ENCODE measurements at regions not wholly inside any gene's neighbourhood (a gene's known extent, or its start where the extent isn't known, plus 50 kb on each side); places are given as distances from the start of the nearest gene placed in this dataset.

DNA sequence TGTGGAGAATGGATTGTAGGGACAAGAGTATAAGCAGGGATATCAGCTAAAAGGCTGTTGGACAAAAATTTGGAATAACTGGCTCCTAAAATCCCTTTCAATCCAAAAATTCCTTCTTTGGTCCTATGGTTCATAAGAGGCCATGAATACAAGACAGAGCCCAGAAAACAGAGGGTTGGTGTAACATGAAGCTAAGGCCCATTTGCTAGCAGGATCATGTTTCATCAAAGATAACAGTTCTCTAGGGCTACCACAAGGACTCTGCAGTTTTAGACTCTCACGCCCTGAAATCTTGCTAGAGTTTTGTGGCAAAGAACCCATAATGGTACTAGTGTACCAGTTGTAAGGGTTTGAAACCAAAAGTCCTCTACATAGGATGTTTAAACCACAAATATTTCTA is 327.8 kb upstream of the TBX18 start:
- no peak for TF ChIP-seq CTCF (IDR thresholded peaks at IDR 0.05; ENCODE audit: insufficient read depth in 1 of 2, low read depth in 1 of 2, low read length in 1 of 2, severe bottlenecking in 1 of 2, unreplicated experiment in 1 of 2)
- no peaks in the 10 kb centered on the region for H3K27me3 Mint-ChIP-seq (ENCODE audit: insufficient read depth, unreplicated experiment)
- Histone ChIP-seq H3K36me3 (ENCODE audit: control insufficient read depth, insufficient read depth, low read length) (no peaks in the 10 kb centered on the region), H3K9me3 (no peaks in the 10 kb centered on the region), H3K27me3 (replicated peaks; ENCODE audit: control insufficient read depth, insufficient read depth, low read length) (no peaks in the 10 kb centered on the region), H3K4me1 (no peaks in the 10 kb centered on the region), H3K4me3 (ENCODE audit: low read depth, low read length) (no peak overlapping the region)
- no peak overlapping the region for H3K27ac Mint-ChIP-seq (ENCODE audit: unreplicated experiment)
- BruUV-seq (replicated peaks) = no TSS peak
- H3K36me3 Mint-ChIP-seq (ENCODE audit: insufficient read depth, unreplicated experiment) = no peaks in the 10 kb centered on the region
- POLR2A ChIA-PET = no interaction called here
- no peak overlapping the region for H3K4me3 Mint-ChIP-seq (ENCODE audit: unreplicated experiment)
- intact Hi-C loops (cut with micrococcal nuclease; ENCODE audit: unreplicated experiment) = no loop called here
- DNase-seq = no peak
- H3K4me1 Mint-ChIP-seq (ENCODE audit: low read depth, unreplicated experiment) = no peaks in the 10 kb centered on the region
- CTCF ChIA-PET = no interaction called here
- no peaks in the 10 kb centered on the region for H3K9me3 Mint-ChIP-seq (ENCODE audit: unreplicated experiment)

DNA sequence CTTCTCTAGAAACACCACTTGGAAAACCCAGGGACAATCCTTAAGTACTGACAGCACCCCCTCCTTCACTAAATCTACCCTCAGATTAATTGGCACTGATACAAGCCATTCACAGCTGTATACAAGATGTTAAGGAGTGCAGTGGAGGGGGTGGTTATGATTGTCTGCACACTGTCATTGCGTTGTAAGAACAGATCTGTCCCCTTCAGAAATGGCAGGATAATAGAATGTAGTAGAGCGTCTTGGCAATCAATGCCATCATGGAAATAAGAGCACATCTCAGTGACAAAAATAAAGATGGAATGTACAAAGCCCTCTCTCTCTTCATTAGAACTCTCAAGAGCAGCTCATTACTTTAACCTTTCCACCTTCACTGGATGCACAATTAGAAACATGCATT is 324.9 kb upstream of the TBX18 start:
- Histone ChIP-seq H3K36me3 (ENCODE audit: control insufficient read depth, insufficient read depth, low read length) (no peaks in the 10 kb centered on the region; the same call in 1 of the 2 replicates), H3K27me3 (replicated peaks; ENCODE audit: control insufficient read depth, insufficient read depth, low read length) (no peaks in the 10 kb centered on the region; the same call in 1 of the 2 replicates), H3K4me1 (no peaks in the 10 kb centered on the region), H3K9me3 (no peaks in the 10 kb centered on the region), H3K4me3 (ENCODE audit: low read depth, low read length) (no peak overlapping the region)
- Mint-ChIP-seq H3K36me3 (ENCODE audit: insufficient read depth, unreplicated experiment) (no peaks in the 10 kb centered on the region), H3K9me3 (ENCODE audit: unreplicated experiment) (no peaks in the 10 kb centered on the region), H3K27me3 (ENCODE audit: insufficient read depth, unreplicated experiment) (no peaks in the 10 kb centered on the region), H3K27ac (ENCODE audit: unreplicated experiment) (no peak overlapping the region), H3K4me3 (ENCODE audit: unreplicated experiment) (no peak overlapping the region), H3K4me1 (ENCODE audit: low read depth, unreplicated experiment) (no peaks in the 10 kb centered on the region)
- ChIA-PET CTCF (no interaction called here), POLR2A (no interaction called here)
- TF ChIP-seq CTCF (IDR thresholded peaks at IDR 0.05; ENCODE audit: insufficient read depth in 1 of 2, low read depth in 1 of 2, low read length in 1 of 2, severe bottlenecking in 1 of 2, unreplicated experiment in 1 of 2) = no peak
- BruUV-seq (replicated peaks) = no TSS peak
- DNase-seq = no peak
- intact Hi-C loops (cut with micrococcal nuclease; ENCODE audit: unreplicated experiment) = no loop called here

DNA sequence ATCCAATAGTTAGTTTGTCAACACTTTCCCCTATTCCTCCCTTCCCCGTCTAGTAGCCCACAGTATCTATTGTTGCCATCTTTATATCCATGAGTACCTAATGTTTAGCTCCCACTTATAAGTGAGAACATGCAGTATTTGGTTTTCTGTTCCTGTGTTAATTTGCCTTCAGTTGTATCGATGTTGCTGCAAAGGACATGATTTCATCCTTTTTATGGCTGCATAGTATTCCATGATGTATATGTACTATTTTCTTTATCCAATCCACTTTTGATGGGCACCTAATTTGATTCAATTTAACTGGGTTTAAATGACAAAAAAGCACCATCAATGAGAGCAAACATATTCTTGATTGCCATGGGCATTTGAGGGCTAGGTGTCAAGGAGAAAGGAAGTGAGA is 321.5 kb upstream of the TBX18 start:
- POLR2A ChIA-PET = no interaction called here
- H3K4me3 Mint-ChIP-seq (ENCODE audit: unreplicated experiment) = no peak overlapping the region
- BruUV-seq (replicated peaks) = no TSS peak

More for the DNA sequence above, 321.5 kb upstream of the TBX18 start:
- Histone ChIP-seq H3K9me3 (no peaks in the 10 kb centered on the region), H3K27me3 (replicated peaks; ENCODE audit: control insufficient read depth, insufficient read depth, low read length) (no peaks in the 10 kb centered on the region; the same call in 1 of the 2 replicates), H3K4me1 (no peaks in the 10 kb centered on the region), H3K4me3 (ENCODE audit: low read depth, low read length) (no peak overlapping the region), H3K36me3 (ENCODE audit: control insufficient read depth, insufficient read depth, low read length) (no peaks in the 10 kb centered on the region; the same call in 1 of the 2 replicates)
- peaks cover 2% of the 10 kb centered on the region for H3K27me3 Mint-ChIP-seq (ENCODE audit: insufficient read depth, unreplicated experiment)
- H3K27ac Mint-ChIP-seq (ENCODE audit: unreplicated experiment) = no peak overlapping the region
- no peaks in the 10 kb centered on the region for H3K36me3 Mint-ChIP-seq (ENCODE audit: insufficient read depth, unreplicated experiment)
- intact Hi-C loops (cut with micrococcal nuclease; ENCODE audit: unreplicated experiment) = no loop called here
- no peak for TF ChIP-seq CTCF (IDR thresholded peaks at IDR 0.05; ENCODE audit: insufficient read depth in 1 of 2, low read depth in 1 of 2, low read length in 1 of 2, severe bottlenecking in 1 of 2, unreplicated experiment in 1 of 2)
- no peaks in the 10 kb centered on the region for H3K4me1 Mint-ChIP-seq (ENCODE audit: low read depth, unreplicated experiment)
- CTCF ChIA-PET = no interaction called here
- DNase-seq = no peak
- H3K9me3 Mint-ChIP-seq (ENCODE audit: unreplicated experiment) = no peaks in the 10 kb centered on the region
